ENCODE measurements at regions not wholly inside any gene's neighbourhood (a gene's known extent, or its start where the extent isn't known, plus 50 kb on each side); places are given as distances from the start of the nearest gene placed in this dataset.

DNA sequence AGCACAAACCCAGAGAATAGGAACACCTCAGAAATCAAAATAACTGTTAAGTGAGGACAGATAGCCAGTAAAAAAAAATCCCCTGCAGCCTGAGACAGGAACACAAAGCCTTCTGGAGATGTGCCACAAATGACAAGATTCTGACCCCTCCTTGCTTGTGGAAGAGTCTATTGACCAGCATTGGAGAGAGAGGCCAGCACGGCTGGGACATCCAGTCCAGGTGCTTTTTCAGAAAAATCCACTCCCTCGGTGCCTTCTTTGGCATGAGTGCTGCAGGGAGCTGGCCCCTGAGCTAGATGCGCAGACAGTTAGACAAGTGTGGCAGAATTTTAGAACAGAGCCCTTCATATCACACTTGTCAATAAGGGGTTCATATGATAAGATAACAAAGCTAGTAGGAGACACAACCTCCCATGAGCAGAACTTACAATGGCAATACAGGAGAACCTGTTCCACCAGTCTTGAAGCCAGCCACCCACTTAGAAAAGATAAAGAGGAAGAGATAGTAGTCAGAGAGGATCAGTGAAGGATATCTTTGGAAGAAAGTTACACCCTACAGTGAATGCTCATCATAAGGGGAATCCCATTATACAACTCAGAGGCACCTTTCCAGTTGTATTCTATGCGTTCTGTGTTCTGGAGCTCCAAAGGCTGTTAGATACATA is 298.4 kb downstream of the TLE1 start:
- H3K27ac ChIP-seq = no peak overlapping the region
- no peak overlapping the region for H3K9ac ChIP-seq (ENCODE audit: low read depth in 2 of 2, low read length in 2 of 2)
- no peak overlapping the region for H3K4me3 ChIP-seq
- intact Hi-C loops (cut with DNase I) = no loop called here
- DNase-seq = no peak
- no peaks in the 10 kb centered on the region for H3K27me3 ChIP-seq
- no peaks in the 10 kb centered on the region for H3K4me1 ChIP-seq
- no peaks in the 10 kb centered on the region for H3K36me3 ChIP-seq
- TF ChIP-seq, protein P1, sequence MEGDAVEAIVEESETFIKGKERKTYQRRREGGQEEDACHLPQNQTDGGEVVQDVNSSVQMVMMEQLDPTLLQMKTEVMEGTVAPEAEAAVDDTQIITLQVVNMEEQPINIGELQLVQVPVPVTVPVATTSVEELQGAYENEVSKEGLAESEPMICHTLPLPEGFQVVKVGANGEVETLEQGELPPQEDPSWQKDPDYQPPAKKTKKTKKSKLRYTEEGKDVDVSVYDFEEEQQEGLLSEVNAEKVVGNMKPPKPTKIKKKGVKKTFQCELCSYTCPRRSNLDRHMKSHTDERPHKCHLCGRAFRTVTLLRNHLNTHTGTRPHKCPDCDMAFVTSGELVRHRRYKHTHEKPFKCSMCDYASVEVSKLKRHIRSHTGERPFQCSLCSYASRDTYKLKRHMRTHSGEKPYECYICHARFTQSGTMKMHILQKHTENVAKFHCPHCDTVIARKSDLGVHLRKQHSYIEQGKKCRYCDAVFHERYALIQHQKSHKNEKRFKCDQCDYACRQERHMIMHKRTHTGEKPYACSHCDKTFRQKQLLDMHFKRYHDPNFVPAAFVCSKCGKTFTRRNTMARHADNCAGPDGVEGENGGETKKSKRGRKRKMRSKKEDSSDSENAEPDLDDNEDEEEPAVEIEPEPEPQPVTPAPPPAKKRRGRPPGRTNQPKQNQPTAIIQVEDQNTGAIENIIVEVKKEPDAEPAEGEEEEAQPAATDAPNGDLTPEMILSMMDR (IDR thresholded peaks at IDR 0.05) = no peak
- H3K9me3 ChIP-seq = no peaks in the 10 kb centered on the region

DNA sequence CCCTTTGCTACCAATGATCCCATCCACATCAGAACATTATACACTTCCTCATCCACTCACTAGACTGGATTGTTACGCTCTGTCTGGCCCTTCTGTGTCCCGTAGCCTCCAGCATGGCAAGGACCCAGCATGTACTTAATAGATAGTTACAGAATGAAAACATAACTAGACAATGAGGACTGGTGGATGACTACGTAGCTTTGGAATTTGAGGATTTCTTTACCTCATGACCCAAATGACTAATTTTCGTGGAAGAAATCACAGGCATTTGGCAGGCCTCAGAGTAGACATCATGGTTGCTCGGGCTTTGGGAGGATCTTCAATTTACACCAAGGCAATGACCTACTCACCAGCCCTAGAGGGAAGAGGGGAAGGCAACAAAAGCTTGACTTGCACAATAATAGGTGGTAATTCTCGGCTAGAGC is 299.8 kb downstream of the TLE1 start:
- no peaks in the 10 kb centered on the region for H3K4me1 ChIP-seq

GRCh38 chr9:81388831-81389230 is 300.5 kb downstream of the TLE1 start:
- Histone ChIP-seq H3K9ac (ENCODE audit: low read depth in 2 of 2, low read length in 2 of 2) (no peak overlapping the region), H3K9me3 (no peaks in the 10 kb centered on the region), H3K4me1 (no peaks in the 10 kb centered on the region), H3K27ac (no peak overlapping the region), H3K36me3 (no peaks in the 10 kb centered on the region), H3K4me3 (no peak overlapping the region), H3K27me3 (no peaks in the 10 kb centered on the region)
- intact Hi-C loops (cut with DNase I) = no loop called here
- no peak for DNase-seq
- TF ChIP-seq, protein P1 (IDR thresholded peaks at IDR 0.05) = no peak

More for the DNA sequence above, 299.8 kb downstream of the TLE1 start:
- H3K9me3 ChIP-seq = no peaks in the 10 kb centered on the region
- no peaks in the 10 kb centered on the region for H3K27me3 ChIP-seq
- no peak for DNase-seq
- intact Hi-C loops (cut with DNase I) = no loop called here
- H3K9ac ChIP-seq (ENCODE audit: low read depth in 2 of 2, low read length in 2 of 2) = no peak overlapping the region
- H3K36me3 ChIP-seq = no peaks in the 10 kb centered on the region
- TF ChIP-seq, protein P1 (IDR thresholded peaks at IDR 0.05) = no peak
- no peak overlapping the region for H3K27ac ChIP-seq
- H3K4me3 ChIP-seq = no peak overlapping the region

DNA sequence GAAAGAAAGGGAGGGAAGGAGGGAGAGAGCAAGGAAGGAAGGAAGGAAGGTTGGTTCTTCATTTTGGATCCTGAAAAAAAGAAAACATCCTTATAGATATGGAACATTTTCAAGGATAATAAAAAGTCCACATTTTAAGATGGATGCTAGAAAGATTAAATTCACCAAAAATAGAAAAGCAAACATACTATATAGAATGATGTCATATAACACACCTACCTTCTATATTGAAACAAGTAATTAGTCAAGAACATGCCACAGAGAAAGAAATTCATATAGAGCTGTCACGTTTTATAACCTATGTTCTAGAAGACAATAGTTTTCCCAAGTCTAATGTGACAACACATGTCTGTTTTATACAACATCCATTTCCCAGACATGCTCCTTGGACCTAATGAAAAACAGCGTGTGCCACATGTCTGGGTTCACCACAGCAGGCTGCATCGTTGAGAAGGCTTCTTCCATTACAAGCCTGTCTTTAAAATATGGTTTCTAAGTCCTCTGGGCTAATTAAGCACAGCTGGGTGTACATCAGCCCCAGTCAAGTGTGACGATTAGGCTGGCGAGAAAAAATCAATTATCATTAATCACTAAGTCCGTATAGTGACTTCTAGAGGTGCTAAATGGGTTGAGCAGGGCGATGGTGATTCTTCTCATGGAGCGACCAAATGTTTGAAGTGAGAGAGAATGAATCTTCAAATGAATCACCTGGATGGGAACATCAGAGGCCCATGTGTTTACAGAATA is 301.8 kb downstream of the TLE1 start:
- TF ChIP-seq, protein P1 (IDR thresholded peaks at IDR 0.05) = no peak
- Histone ChIP-seq H3K27me3 (no peaks in the 10 kb centered on the region), H3K27ac (no peak overlapping the region), H3K36me3 (no peaks in the 10 kb centered on the region), H3K4me1 (no peaks in the 10 kb centered on the region), H3K4me3 (no peak overlapping the region), H3K9ac (ENCODE audit: low read depth in 2 of 2, low read length in 2 of 2) (no peak overlapping the region), H3K9me3 (no peaks in the 10 kb centered on the region)
- no peak for DNase-seq
- intact Hi-C loops (cut with DNase I) = no loop called here

DNA sequence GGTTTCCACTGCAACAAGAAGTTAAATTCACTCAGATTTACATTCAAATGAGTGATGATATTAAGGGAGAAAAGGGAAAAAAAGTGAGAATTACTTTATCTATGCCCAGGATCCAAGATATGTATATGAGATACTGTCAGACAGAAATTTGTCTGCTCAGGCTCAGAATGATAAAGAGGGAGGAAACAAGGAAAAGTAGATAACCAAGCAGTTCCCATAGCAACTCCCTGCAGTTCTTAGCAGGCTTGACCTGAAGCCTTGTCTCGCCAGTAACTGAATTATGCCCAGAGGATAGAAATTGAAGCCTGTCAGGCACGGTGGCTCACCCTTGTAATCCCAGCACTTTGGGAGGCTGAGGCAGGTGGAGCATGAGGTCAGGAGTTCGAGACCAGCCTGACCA is 304.4 kb downstream of the TLE1 start:
- no peak for DNase-seq
- Histone ChIP-seq H3K36me3 (no peaks in the 10 kb centered on the region), H3K9me3 (no peaks in the 10 kb centered on the region), H3K9ac (ENCODE audit: low read depth in 2 of 2, low read length in 2 of 2) (no peak overlapping the region), H3K4me1 (no peaks in the 10 kb centered on the region), H3K27me3 (no peaks in the 10 kb centered on the region), H3K4me3 (no peak overlapping the region), H3K27ac (no peak overlapping the region)
- intact Hi-C loops (cut with DNase I) = no loop called here
- TF ChIP-seq, protein P1 (IDR thresholded peaks at IDR 0.05) = no peak
